Neural crest cell (in vitro differentiated cells): ENCODE measurements at regions not wholly inside any gene's neighbourhood (a gene's known extent, or its start where the extent isn't known, plus 50 kb on each side); places are given as distances from the start of the nearest gene placed in this dataset.

Experiments
- DNase-seq: peaks from one replicate; pipeline ENCODE4 v3.0.0; 2021; ENCODE audit warnings: low read depth, mixed read lengths, low spot score
- H3K27ac Mint-ChIP-seq: one replicate; pipeline ENCODE4 v1.8.0; 2021; ENCODE audit warnings: mild to moderate bottlenecking, mixed read lengths; ENCODE audit not compliant: unreplicated experiment
- H3K27me3 Mint-ChIP-seq: 2 replicates; pipeline ENCODE4 v1.8.0; 2021; ENCODE audit warnings: low read depth, mild to moderate bottlenecking, mixed read lengths
- H3K36me3 Mint-ChIP-seq: 2 replicates; pipeline ENCODE4 v1.8.0; 2021; ENCODE audit warnings: low read depth, mild to moderate bottlenecking, mixed read lengths
- H3K4me1 Mint-ChIP-seq: 2 replicates; pipeline ENCODE4 v1.8.0; 2021; ENCODE audit warnings: mixed read lengths
- H3K4me3 Mint-ChIP-seq: one replicate; pipeline ENCODE4 v1.8.0; 2021; ENCODE audit warnings: mild to moderate bottlenecking, mixed read lengths
- H3K9me3 Mint-ChIP-seq: 2 replicates; pipeline ENCODE4 v1.8.0; 2021; ENCODE audit warnings: mixed read lengths
- TF ChIP-seq, protein P1 (sequence below): fragments of 200-600 bp; sonication (generic); conservative IDR thresholded peaks from 2 replicates; pipeline ENCODE4 v1.5.0; 2021; ENCODE audit warnings: antibody characterized with exemption, mild to moderate bottlenecking

DNA sequence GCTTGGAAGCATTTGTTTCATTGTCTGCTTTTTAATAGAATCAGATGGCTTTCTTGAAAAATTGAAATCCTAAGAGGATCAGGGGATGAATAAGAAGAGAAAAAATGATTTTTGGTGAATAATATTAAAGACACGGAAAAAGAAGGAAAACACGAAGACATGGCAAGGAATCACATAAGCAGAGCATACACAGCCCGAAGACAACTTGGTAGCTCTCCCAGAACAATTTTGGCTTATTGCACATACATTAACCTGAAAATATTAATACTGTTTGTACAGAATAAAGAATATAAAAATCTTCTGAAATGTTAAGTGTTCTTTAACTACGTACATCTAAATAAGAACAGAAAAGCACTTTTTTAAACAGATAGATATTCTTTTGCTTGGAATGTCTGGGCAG, 150.0 kb downstream of the SHOX2 start:
- Mint-ChIP-seq H3K27me3 (peaks cover 9% of the 10 kb centered on the region), H3K4me1 (peaks cover 12% of the 10 kb centered on the region), H3K27ac (no peak overlapping the region), H3K36me3 (no peaks in the 10 kb centered on the region), H3K9me3 (peaks cover 5% of the 10 kb centered on the region), H3K4me3 (no peak overlapping the region)
- TF ChIP-seq, protein P1, sequence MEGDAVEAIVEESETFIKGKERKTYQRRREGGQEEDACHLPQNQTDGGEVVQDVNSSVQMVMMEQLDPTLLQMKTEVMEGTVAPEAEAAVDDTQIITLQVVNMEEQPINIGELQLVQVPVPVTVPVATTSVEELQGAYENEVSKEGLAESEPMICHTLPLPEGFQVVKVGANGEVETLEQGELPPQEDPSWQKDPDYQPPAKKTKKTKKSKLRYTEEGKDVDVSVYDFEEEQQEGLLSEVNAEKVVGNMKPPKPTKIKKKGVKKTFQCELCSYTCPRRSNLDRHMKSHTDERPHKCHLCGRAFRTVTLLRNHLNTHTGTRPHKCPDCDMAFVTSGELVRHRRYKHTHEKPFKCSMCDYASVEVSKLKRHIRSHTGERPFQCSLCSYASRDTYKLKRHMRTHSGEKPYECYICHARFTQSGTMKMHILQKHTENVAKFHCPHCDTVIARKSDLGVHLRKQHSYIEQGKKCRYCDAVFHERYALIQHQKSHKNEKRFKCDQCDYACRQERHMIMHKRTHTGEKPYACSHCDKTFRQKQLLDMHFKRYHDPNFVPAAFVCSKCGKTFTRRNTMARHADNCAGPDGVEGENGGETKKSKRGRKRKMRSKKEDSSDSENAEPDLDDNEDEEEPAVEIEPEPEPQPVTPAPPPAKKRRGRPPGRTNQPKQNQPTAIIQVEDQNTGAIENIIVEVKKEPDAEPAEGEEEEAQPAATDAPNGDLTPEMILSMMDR = no peak
- no peak for DNase-seq

- no peak for DNase-seq
- Mint-ChIP-seq H3K4me1 (peaks cover 9% of the 10 kb centered on the region), H3K9me3 (peaks cover 5% of the 10 kb centered on the region), H3K36me3 (no peaks in the 10 kb centered on the region), H3K4me3 (no peak overlapping the region), H3K27ac (no peak overlapping the region), H3K27me3 (peaks cover 5% of the 10 kb centered on the region)
- TF ChIP-seq, protein P1 = no peak
Measured at GRCh38 chr3:157953565-157953964, 152.7 kb downstream of the SHOX2 start.

DNA sequence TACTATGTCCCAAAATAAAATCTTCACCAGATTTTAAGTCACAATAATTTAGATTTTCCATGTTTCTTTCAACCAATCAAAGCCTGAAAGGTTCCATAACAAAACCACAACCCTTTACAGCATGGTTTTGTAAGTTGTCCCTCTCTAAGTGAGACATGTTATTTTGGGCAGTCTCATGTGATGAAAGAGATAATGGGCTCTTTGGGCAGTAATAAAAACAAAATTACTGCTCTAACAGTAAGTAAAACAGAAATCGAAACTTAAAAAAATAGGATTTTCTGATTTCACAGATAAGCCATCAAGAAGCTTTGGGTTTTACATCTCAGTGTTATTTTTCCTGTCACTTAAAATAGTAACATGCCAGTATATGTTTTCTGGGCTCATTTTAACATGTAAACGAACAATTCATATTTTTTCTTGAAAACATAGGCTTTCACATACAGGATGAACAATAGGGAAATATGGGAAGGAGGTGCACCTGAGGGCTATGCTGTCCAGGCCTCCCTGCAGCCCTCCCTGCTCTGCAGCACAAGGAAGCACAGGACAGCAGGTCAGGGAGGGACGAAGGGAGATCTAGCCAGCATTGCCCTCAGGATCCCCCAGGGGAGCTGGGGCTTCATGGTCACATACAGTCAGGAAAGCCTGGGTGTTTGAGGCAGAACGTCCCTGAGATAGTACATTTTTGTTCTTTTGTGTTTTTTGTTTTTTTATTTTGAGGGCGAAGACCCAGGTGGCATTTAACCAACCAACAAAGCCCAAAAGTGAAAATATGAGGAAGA, 157.4 kb downstream of the SHOX2 start:
- Mint-ChIP-seq H3K9me3 (peaks cover 2% of the 10 kb centered on the region), H3K36me3 (no peaks in the 10 kb centered on the region), H3K27ac (no peak overlapping the region), H3K4me1 (no peaks in the 10 kb centered on the region), H3K4me3 (no peak overlapping the region), H3K27me3 (peaks cover 15% of the 10 kb centered on the region)
- TF ChIP-seq, protein P1 = no peak
- DNase-seq = no peak

DNA sequence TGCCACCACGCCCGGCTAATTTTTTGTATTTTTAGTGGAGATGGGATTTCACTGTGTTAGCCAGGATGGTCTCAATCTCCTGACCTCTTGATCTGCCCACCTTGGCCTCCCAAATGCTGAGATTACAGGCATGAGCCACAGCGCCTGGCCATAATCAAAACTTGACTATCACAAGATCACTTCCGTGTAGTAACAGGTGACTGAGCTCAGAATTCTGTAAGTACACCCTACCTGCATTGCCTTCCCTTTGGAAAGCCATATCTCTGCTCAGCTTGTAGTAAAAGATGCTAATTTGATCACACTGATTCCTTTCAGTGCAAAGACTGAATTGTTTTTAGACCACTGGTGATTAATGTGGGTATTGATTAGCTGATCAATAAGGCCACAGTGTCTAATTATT, 167.1 kb downstream of the SHOX2 start:
- H3K4me3 Mint-ChIP-seq = no peak overlapping the region
- H3K36me3 Mint-ChIP-seq = no peaks in the 10 kb centered on the region
- no peaks in the 10 kb centered on the region for H3K9me3 Mint-ChIP-seq
- H3K4me1 Mint-ChIP-seq = no peaks in the 10 kb centered on the region
- no peak overlapping the region for H3K27ac Mint-ChIP-seq
- peaks cover 38% of the 10 kb centered on the region for H3K27me3 Mint-ChIP-seq
- no peak for DNase-seq
- TF ChIP-seq, protein P1 = no peak

DNA sequence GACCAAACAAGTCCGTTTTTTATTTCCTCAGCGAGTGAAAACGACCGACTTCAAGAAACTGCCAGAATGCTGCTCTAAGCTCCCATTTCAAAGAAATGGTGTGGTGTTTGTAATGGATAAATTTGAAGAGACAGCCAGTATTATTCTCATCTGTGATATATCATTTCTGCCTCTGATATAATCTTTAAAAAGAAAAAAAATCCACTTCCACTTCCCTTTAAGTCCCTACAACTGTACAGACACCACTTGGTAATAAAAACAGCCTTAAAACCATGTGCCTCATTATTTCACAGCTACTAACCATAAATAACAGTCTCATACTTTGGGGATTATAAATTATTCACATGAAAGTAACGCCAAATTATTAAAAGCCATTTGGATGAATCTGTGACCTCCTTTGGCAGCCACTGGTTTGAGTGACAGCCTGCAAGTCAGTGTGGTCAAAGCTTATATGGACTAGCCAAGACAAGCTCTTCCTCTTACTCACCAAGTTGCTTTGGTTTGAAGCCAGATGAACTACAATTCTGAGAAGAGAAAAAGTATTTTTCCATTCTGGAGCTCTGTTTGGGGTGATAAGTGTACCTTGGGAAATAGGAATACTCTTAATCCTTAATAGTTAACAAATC, 168.0 kb downstream of the SHOX2 start:
- no peak overlapping the region for H3K27ac Mint-ChIP-seq
- H3K36me3 Mint-ChIP-seq = no peaks in the 10 kb centered on the region
- no peak overlapping the region for H3K4me3 Mint-ChIP-seq
- peaks cover 33% of the 10 kb centered on the region for H3K27me3 Mint-ChIP-seq
- DNase-seq = no peak
- TF ChIP-seq, protein P1 = no peak
- H3K4me1 Mint-ChIP-seq = no peaks in the 10 kb centered on the region
- H3K9me3 Mint-ChIP-seq = no peaks in the 10 kb centered on the region
